Astrocyte of the spinal cord (primary cell): ENCODE measurements at regions not wholly inside any gene's neighbourhood (a gene's known extent, or its start where the extent isn't known, plus 50 kb on each side); places are given as distances from the start of the nearest gene placed in this dataset.

Source experiments
- DNase-seq: peaks from one replicate; pipeline ENCODE4 v3.0.0; 2011; ENCODE audit warnings: low read depth, low spot score
- H3K4me3 ChIP-seq: 2 replicates; pipeline ENCODE4 v1.5.1; 2011; ENCODE audit warnings: low read depth, mild to moderate bottlenecking, low read length, moderate library complexity
- CTCF ChIP-seq: IDR thresholded peaks from 2 replicates; pipeline ENCODE4 v1.5.1; 2012; ENCODE audit warnings: low read depth, mild to moderate bottlenecking, low read length, inconsistent platforms
- in situ Hi-C: cut with HindIII; loops from 2 replicates; pipeline ENCODE4 v1.10.0; 2017; ENCODE audit warnings: low sequenced_read_pairs

GRCh38 chr1:195908121-195908520 is 700.1 kb downstream of the KCNT2 start:
- in situ Hi-C loops, result no loop called here

GRCh38 chr1:195903203-195903602 is 705.0 kb downstream of the KCNT2 start:
- TF ChIP-seq CTCF, result no peak
- in situ Hi-C loops, result no loop called here
- no peak for DNase-seq
- no peak overlapping the region for H3K4me3 ChIP-seq

More at GRCh38 chr1:195908121-195908520, 700.1 kb downstream of the KCNT2 start:
- H3K4me3 ChIP-seq, result no peak overlapping the region
- peak; percentile 8 for DNase-seq
- no peak for TF ChIP-seq CTCF

- TF ChIP-seq CTCF, result no peak
- no peak for DNase-seq
- no peak overlapping the region for H3K4me3 ChIP-seq
- in situ Hi-C loops, result no loop called here
Measured at GRCh38 chr1:195902779-195903178, 705.5 kb downstream of the KCNT2 start.

GRCh38 chr1:195899762-195900352 is 708.4 kb downstream of the KCNT2 start:
- no peak for TF ChIP-seq CTCF
- peak; percentile 6 for DNase-seq
- in situ Hi-C loops, result no loop called here
- H3K4me3 ChIP-seq, result no peak overlapping the region

- TF ChIP-seq CTCF, result no peak
- no peak overlapping the region for H3K4me3 ChIP-seq
- DNase-seq, result no peak
- in situ Hi-C loops, result no loop called here
Measured at GRCh38 chr1:195898924-195899323, 709.3 kb downstream of the KCNT2 start.

- DNase-seq, result no peak
- no peak for TF ChIP-seq CTCF
- in situ Hi-C loops, result no loop called here
- no peak overlapping the region for H3K4me3 ChIP-seq
Measured at GRCh38 chr1:195898373-195898772, 709.9 kb downstream of the KCNT2 start.
